ENCODE measurements at regions not wholly inside any gene's neighbourhood (a gene's known extent, or its start where the extent isn't known, plus 50 kb on each side); places are given as distances from the start of the nearest gene placed in this dataset.
"Not testable (repeated sequence)": the region's sequence is repeated elsewhere in the genome, so short reads cannot be mapped to it uniquely, and the experiment has no call there.

DNA sequence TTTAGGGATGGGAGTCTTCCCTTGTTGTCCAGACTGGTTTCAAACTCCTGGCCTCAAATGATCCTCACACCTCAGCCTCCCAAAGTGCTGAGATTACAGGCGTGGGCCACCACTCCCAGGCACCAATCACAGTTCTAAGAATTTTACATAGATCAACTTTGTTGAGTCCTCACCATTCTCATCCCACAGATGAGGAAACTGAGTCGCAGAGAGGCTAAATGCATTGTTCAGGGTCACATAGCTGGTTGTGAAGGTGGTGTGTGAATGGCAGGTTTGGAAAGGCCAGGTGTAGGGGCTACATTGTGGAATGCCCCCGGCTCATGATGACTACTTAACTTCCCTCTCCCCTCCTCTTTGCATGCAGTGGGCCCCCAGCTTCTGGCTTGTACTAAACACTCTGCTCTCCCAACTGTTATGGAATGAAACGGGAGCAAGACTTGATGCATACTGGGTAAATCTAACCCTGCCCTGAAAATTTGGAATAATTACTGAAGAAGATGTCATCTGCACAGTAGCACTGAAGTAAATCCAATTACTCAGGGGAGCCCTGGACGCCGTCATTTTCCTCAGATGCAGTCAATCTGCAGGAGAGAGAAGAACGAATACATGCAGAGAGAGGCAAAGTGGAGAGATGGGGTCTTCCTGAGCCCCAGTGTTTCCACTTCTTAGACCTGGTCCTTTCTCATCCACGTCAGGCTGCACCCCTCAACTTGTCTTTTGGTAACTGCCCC is 102.3 kb upstream of the ZNF217 start:
- DNase-seq (ENCODE audit: low spot score), result no peak

DNA sequence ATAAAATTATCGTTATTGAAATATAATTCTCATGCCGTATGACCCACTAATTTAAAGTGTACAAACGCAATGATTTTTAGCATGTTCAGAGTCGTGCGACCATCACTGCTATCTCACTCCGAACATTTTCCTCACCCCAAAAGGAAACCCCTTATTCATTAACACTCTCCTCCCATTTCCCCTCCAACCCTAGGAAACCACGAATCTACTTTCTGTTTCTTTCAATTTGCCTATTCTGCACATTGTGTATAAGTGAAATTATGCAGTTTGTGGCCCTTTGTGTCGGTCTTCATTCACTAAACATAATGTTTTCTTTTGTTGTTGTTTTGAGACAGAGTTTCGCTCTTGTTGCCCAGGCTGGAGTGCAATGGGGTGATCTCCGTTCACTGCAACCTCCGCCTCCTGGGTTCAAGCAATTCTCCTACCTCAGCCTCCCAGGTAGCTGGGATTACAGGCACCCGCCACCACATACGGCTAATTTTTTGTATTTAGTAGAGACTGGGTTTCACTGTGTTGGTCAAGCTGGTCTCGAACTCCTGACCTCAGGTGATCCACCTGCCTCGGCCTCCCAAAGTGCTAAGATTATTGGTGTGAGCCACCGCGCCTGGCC is 99.7 kb upstream of the ZNF217 start:
- DNase-seq (ENCODE audit: low spot score), result no peak

DNA sequence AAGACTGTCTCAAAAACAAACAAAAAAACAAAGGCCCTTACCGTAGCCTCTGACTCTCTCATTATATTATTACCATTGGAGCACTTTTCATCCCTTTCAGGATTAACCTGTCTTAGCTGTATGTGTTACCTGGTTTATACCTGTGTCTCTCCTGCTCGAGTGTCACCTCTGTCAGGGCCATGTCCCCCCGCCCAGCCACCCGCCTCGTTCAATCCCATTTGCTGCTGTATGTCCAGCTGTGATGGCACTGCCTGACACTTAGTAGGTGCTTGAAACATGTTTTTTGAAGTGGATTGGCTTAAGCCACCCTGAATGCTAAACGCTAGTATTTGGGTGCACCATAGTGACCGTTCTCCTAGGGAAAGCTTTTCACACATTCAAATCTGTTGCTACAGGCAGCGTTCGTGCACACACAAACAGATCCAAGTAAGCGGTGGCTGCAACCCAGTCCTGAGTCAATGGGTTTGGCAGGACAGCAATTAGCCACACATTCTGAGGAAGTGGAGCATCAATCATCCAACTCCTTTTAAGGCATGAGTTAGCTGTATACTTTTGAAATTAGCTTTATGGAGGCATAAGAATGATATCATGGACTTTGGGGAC is 98.9 kb upstream of the ZNF217 start:
- no peak for DNase-seq (ENCODE audit: low spot score)

DNA sequence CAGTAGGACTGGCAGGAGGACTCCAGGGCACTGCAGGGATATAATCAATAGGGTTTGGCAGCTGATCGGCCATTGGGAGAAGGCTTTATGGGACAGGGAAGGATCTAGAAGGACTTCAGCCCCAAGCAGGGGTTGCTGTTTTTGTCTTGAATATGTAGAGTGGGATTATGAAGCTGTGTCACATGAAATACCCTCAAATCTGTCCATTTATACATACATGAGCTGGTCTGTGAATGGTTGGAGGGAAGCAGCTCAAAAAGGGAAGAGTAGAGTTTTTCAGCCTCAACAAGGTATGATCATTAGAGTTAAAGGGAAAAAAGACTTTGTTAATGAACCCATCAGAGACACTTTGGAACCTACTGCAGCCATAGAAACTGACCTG is 98.2 kb upstream of the ZNF217 start:
- DNase-seq (ENCODE audit: low spot score), result no peak

DNA sequence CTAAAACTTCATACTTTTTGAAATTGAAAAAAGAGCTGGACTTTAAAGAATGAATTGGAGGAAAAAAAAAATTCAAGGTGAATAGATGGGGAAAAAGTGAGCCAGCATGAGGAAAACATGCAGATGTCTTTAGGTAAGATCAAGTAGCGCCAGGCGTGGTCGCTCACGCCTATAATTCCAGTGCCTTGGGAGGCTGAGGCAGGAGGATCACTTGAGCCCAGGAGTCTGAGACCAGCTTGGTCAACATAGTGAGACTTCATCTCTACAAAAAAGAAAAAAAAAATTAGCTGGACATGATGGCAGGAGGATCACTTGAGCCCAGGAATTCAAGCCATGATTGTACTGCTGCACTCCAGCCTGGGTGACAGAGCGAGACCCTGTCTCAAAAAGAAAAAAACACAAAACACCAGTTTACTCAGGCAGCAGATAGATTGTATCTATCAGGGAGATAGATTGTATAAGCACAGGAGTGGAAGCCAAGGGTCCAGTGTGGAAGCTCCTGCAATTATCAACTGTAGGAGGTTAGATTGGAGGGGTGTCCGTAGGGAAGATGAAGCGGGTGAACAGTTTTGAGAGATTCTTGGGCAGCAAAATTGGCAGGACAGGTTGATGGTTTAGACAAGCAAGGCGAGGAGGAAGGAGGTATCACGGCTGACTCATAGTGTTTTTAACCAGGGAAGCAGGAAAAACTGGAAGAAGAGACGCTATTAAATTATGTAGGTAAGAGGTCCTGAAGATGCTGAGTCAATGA is 97.6 kb upstream of the ZNF217 start:
- no peak for DNase-seq (ENCODE audit: low spot score)

DNA sequence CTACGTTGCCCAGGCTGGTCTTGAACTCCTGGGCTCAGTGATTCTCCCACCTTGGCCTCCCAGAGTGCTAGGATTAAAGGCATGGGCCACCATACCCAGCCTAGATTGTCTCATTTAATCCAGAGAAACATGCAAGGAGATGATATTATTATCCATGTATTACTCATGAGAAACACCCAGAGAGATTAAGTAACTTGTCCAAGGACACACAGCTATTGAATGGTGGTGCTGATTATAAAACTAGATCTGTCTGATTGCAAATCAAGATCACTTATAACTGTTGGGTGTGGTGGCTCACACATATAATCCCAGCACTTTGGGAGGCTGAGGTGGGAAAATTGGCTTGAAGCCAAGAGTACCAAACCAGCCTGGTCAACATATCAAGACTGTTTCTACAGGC is 94.4 kb upstream of the ZNF217 start:
- no peak for DNase-seq (ENCODE audit: low spot score)

DNA sequence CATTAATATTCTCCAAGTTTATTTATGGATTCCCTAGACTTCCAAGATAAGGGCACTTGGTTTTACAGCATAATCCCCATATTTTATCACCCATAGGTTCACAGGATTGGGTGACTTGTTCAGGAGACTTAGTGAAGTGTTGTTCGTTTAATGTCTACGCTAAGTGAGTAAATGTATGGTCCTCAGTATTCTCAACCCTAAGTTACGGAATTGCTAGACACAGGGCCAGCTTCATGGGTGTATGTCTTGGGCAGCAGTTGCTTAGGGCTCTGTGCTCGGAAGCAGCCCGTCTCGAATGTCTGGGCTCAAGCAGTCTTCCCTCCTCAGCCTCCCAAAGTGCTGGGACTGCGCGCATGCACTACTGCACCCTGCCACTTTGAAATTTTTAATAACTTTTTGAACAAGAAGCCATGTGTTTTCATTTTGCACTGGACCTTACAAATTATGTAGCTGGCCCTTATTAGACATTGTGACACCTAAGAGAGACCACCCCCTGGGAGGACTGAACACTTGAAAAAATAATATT is 91.5 kb upstream of the ZNF217 start:
- no peak for DNase-seq (ENCODE audit: low spot score)

DNA sequence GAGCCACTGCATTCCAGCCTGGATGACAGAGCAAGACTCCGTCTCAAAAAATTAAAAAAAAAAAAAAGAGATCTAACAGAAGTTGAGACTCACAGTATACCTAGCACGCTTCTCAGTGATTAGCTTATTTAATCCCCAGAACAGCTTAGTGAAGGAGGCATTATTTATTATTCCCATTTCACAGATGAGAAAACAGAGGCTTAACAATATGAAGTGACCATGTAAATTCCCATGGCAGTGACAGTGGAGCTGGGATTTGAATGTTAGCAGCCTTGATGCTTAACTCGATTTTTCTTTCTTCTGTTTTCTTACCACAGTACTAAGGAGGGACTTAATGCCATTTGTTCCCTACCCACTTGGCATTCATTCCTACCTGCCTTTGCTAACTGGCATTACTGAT is 89.9 kb upstream of the ZNF217 start:
- no peak for DNase-seq (ENCODE audit: low spot score)

DNA sequence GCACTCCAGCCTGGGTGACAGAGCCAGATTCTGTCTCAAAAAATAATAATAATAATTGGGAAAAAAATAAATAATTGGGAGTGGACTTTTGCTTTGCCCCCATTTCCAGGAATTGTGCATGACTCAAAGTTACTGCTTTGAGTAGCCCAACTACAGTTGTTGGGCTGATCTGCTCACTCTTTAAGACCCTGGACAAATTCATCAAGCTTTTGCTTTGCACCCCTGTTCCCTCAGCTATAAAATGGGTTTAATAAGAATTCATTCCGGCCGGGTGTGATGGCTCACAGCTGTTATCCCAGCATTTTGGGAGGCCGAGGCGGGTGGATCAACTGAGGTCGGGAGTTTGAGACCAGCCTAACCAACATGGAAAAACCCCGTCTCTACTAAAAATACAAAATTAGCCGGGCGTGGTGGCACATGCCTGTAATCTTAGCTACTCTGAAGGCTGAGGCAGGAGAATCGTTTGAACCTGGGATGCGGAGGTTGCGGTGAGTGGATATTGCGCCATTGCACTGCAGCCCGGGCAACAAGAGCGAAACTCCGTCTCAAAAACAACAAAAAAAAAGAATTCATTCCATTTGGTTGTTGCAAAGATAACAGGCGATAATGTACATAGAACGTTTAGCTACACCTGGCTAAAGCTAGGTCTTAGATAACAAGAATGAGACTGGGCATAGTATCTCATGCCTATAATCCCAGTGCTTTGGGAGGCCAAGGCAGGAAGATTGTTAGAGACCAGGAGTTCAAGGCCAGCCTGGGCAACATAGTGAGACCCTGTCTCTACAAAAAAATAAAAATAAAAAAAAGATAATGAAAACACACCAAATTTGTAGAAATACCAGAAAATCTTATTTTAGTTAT is 87.9 kb upstream of the ZNF217 start:
- DNase-seq (ENCODE audit: low spot score), result no peak

DNA sequence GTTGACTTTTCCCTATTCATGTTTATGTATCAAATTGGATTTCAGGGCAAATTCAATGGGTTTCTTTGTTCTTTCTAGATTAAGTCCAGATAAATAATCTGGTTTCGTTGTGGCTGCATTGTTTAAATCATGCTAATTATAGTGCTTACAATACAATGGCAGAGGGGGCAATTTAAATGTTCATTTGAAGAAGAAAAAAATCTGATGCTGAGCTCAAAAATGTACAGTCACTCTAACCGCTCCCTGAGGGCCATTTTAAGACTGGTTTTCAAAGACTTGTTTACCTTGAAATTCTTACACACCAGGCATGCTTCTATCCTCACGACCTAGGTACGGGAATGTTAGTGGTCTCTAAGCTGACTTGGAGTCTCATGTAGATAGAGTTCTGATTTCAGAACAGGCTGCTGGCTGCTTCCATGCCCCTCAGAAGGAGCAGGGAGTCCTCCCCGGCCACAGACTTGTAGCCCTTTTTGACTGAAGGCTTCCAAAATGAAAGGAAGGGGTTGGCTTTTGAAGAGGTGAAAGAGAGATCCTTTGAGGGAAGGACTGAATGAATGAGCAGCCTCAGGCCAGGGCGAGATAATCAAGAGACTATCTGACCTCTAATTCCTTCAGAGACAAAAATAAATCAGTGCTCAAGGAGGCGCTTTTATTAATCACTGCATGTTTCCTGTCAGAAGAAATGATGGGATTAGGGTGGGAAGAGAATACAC is 86.1 kb upstream of the ZNF217 start:
- no peak for DNase-seq (ENCODE audit: low spot score)

DNA sequence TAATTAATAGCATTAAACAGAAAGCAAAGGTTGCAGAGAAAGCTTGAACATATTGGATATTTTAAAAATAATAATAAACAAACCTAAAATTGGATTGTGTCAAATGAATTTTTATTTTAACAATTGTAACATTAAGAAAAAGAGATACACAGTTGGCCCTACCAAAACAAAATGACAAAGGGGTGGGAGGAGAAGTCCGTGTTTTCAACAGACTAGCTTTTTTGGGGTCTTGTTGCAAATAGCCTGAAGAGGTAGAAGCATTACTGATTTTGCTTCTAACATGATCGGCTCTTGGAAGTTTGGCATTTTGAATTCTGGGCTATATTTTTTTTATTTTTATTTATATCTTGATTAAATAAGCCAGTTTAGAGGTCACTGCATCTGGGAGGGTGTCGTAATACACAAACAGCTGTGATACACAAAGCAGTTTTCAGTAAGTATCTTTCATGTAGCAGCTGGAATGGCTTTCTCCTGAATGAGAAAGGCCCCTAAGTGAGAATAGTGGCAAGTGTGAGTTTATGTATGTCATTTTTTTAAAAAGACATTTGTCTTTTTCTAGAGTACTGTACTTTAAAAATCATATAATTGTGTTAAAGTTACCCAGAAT is 85.5 kb upstream of the ZNF217 start:
- peak; percentile 34 for DNase-seq (ENCODE audit: low spot score)

DNA sequence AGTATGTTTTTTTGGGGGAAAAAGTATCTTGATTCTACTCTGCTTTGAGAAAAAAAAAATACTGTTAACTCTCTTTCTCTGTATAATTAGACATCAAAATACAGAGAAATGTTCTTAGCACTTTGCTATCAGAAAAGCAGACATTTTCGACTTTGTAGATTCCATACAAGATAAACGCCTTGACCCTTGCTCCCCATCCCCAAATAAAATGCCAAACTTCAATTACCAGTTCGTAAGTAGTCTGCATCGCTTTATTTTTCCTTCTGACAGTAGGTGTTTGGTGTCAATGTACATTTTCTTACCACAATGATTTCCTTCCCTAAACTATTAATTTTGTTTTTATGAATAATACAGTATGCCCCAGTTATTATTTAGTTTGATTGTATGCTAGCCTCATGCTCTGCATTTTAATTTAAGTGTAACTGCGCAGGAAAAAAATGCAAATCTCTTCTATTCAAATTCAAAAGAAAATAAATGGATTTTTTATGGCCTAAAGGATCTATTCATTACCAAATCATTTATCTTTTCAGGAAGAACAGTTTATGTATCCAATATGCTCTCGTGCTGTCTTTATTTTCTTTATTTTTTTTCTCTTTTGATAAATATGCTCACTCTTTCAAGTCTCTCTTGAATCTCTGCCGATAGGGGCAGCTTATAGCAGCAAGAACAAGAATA is 84.8 kb upstream of the ZNF217 start:
- DNase-seq (ENCODE audit: low spot score), result peak; percentile 36

DNA sequence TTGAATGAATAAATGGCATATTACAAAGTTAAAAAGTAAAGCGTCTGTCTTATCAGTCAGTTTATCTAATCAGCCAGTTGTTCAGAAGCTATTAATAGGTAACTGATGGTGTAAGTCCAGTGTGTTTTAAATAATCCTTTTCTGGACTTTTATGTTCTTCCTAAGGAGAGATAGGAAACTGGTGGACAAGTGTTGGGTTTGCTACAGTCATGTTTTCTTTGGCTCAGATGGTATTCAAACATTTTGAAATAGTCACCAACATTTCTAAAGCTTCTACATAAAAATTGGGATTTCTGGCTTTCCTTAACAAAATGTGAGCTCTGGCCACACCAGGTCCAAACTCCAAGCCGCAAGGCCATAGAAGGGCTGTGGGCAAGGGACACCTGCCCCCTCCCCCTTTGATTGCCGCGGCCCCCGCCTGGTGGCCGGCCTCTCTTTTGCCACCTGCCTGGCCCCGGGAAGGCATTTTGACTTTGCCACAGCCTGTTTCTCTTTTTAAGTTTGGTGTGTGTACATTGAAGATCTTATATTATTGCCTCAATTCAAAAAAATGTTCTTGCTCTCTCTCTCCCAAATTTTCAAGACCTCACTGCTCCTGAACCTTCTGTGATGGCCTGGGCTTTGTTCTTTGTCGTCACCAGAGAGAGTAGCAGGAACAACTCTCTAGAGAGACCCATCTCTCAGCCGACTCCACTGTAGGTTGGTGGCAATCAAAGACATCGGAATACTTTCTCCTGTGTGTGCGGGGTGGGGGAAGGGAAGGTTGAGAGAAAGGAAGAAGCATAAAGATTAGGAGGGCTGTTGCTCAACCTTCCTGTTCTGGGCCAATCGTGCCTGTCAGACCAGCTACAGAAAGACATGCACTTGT is 84.0 kb upstream of the ZNF217 start:
- DNase-seq (ENCODE audit: low spot score), result no peak

DNA sequence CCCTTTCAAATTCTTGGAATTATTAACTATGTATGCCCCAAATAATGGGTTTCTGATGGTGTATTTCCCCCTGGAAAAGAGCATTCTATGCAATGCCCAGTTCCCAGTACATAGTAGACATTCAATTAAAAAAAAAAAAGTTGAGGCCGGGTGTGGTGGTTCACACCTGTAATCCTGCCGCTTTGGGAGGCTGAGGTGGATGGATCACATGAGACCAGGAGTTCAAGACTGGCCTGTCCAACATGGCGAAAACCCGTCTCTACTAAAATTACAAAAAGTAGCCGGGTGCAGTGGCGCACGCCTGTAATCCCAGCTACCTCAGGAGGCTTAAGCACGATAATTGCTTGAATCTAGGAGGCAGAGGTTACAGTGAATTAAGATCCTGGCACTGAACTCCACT is 83.3 kb upstream of the ZNF217 start:
- no peak for DNase-seq (ENCODE audit: low spot score)

DNA sequence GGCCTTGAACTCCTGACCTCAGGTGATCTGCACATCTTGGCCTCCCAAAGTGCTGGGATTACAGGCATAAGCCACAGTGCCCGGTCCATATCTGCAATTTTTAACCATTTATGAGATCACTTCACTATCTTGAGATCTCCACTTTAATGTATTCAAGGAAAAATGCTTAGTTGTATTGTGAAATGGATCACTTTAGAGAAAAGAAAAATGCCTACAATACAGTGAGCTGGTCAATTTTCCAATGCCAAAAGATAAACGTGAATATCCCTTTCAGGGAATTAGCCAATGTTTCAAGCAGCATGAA is 82.8 kb upstream of the ZNF217 start:
- DNase-seq (ENCODE audit: low spot score), result no peak

DNA sequence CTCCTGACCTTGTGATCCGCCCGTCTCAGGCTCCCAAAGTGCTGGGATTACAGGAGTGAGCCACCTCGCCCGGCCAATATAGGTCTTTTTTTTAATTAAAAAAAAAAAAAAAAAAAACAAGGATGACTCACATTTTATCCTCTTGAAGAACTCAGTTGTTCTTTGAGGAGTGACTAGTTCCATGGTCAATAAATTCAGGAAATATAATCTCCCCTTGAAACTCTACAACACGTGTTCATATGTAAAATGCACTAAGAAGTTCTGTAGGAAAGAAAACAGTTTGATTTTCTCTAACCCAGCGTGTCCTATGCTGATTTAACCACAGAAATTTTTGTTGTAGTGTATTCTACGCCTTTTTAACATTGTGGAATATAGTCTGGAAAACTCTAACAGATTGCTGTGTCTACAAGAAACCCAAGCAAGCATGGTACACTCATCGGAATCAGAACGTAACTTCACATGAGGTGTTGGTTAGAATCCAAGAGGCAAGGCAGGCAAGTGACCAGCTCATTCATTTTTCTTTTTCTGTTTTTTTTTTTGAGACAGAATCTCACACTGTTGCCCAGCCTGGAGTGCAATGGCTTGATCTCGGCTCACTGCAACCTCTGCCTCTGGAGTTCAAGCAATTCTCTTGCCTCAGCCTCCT is 79.0 kb upstream of the ZNF217 start:
- DNase-seq (ENCODE audit: low spot score), result no peak

DNA sequence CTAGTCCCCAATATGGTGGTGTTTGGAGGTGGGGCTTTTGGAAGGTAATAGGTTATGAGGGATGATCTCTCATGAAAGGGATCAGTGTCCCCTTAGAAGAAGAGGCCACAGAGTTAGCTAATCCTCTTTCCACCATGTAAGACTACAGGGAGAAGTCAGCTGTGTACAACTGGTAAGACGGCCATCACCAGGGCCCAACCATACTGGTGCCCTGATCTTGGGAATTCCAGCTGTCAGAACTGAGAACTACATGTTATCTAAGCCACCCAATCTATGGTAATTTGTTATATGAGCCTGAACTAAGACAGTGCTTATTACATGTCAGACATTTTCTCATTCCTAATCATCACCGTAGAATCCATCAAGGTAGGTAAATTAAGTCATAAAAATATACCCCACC is 77.7 kb upstream of the ZNF217 start:
- DNase-seq (ENCODE audit: low spot score), result no peak

DNA sequence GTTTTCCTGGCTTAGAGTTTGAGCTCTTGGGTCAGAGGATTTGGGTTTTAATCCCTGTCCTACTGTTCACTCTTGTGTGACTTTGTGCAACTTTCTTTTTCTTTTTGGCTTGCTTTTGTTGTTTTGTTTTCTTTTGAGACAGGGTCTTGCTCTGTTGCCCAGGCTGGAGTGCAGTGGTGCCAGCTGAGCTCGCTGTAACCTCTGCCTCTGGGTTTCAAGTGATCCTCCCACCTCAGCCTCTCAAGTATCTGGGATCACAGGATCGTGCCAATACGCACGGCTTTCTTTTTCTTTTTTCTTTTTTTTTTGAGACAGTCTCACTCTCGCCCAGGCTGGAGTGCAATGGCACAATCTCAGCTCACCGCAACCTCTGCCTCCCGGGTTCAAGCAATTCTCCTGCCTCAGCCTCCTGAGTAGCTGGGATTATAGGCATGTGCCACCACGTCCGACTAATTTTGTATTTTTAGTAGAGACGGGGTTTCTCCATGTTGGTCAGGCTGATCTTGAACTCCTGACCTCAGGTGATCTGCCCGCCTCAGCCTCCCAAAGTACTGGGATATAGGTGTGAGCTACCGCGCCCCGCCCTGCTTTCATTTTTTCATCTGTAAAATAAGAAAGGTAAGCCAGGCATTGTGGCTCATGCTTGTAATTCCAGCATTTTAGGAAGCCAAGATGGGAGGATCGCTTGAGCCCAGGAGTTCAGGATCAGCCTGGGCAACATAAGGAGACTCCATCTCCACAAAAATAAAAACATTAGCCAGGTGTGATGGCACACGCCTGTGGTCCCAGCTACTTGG is 76.1 kb upstream of the ZNF217 start:
- not testable (repeated sequence) for DNase-seq (ENCODE audit: low spot score)

Measured in NAMALWA (cell line).